Urinary bladder (tissue), 3 donors: ENCODE measurements at regions not wholly inside any gene's neighbourhood (a gene's known extent, or its start where the extent isn't known, plus 50 kb on each side); places are given as distances from the start of the nearest gene placed in this dataset.

Experiments
- DNase-seq: peaks from one replicate; pipeline ENCODE4 v3.0.0-alpha.2; 2015; ENCODE audit errors: extremely low spot score
- H3K27ac ChIP-seq: one replicate; pipeline ENCODE4 v1.5.1; 2013; ENCODE audit warnings: low read depth, mild to moderate bottlenecking, moderate library complexity
- H3K36me3 ChIP-seq: one replicate; pipeline ENCODE4 v1.6.1; 2013; ENCODE audit warnings: mild to moderate bottlenecking, moderate library complexity; ENCODE audit not compliant: insufficient read depth
- H3K4me1 ChIP-seq: one replicate; pipeline ENCODE4 v1.6.1; 2013; ENCODE audit warnings: mild to moderate bottlenecking, moderate library complexity; ENCODE audit not compliant: insufficient read depth
- H3K4me3 ChIP-seq: one replicate; pipeline ENCODE4 v1.5.1; 2013; ENCODE audit warnings: low read depth, low read length
- WGBS: extraction: QIAGEN DNeasy Blood & Tissue Kit; methylation state at CpG from one replicate; pipeline ENCODE4 v1.1.7; 2013; 5-methylcytosine and 5-hydroxymethylcytosine counted together
- donor health status: healthy with polysubstance abuse.
- donor health status: healthy.

DNA sequence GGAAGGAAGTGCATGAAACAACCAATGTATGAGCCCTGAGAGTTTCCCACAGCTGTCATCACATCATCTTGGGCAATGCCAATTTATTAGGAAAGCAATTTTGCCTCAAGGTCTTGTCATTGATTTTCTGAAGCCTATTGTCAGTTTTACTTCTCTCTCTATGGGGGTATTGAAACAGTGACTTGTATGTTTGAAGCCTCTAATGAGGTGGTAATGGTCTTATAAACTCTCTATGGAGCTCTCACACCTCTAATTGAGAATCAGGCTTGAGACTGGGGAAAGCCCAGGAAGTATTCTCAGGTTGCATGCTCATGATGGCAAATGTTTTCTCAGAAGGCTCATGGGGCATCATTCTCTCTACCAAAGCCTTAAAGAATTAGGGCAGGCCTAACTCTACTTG lies 308.2 kb upstream of the EMCN start:
- Histone ChIP-seq H3K4me3 (no peak overlapping the region), H3K36me3 (no peaks in the 10 kb centered on the region), H3K27ac (no peak overlapping the region), H3K4me1 (no peaks in the 10 kb centered on the region)
- DNase-seq, result no peak

DNA sequence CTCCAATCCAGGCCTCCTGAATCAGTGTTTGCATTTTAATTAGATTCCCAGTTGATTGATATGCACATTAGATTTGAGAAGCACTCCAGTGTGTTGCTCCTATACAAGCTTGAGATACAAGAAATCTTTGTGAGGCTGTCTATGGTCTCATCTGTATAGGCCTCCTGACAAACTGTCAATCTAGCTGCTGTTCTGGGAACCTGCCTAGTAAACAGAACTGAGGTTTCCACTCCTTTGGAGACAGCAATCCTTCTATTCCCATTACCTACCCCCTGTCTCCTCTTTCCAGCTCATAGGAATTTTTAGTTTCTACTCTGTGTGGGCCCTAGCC lies 306.1 kb upstream of the EMCN start:
- Histone ChIP-seq H3K4me1 (no peaks in the 10 kb centered on the region), H3K27ac (no peak overlapping the region), H3K4me3 (no peak overlapping the region), H3K36me3 (no peaks in the 10 kb centered on the region)
- no peak for DNase-seq

GRCh38 chr4:100823066-100823992 lies 305.5 kb upstream of the EMCN start:
- 86% methylated on average over 4 of the region's 4 CpGs for WGBS
- H3K4me3 ChIP-seq, result no peak overlapping the region
- H3K36me3 ChIP-seq, result no peaks in the 10 kb centered on the region
- DNase-seq, result no peak
- H3K4me1 ChIP-seq, result no peaks in the 10 kb centered on the region
- H3K27ac ChIP-seq, result no peak overlapping the region

- Histone ChIP-seq H3K4me1 (no peaks in the 10 kb centered on the region), H3K27ac (no peak overlapping the region), H3K36me3 (no peaks in the 10 kb centered on the region), H3K4me3 (no peak overlapping the region)
- WGBS, result 89% methylated on average over 3 of the region's 3 CpGs
- DNase-seq, result no peak
These were observed 302.4 kb upstream of the EMCN start for GRCh38 chr4:100820249-100820648.

DNA sequence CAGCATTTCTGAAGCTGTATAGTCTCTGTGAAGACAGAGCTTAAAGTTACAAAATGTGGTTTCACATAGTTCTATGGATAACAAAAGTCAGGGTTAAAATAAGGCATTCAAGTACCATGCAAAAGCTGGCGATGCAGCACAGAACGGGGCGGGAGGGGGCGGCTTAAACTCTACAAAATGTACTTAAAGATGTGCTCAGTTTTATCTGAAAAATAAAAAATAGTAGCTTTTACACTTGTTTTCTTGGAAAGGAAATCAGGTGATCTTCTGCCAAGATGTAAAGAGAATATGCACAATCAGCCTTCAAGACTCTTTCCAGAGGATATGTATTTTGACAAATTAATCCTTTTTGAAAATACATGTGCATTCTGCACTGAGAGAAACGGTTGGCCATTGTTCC lies 301.7 kb upstream of the EMCN start:
- Histone ChIP-seq H3K36me3 (no peaks in the 10 kb centered on the region), H3K4me3 (no peak overlapping the region), H3K27ac (no peak overlapping the region), H3K4me1 (no peaks in the 10 kb centered on the region)
- no peak for DNase-seq
- 57% methylated on average over 5 of the region's 5 CpGs for WGBS

- H3K27ac ChIP-seq, result no peak overlapping the region
- DNase-seq, result no peak
- no peak overlapping the region for H3K4me3 ChIP-seq
- no peaks in the 10 kb centered on the region for H3K4me1 ChIP-seq
- 56% methylated on average over 2 of the region's 2 CpGs for WGBS
- no peaks in the 10 kb centered on the region for H3K36me3 ChIP-seq
These were observed 298.7 kb upstream of the EMCN start for GRCh38 chr4:100816436-100817045.

DNA sequence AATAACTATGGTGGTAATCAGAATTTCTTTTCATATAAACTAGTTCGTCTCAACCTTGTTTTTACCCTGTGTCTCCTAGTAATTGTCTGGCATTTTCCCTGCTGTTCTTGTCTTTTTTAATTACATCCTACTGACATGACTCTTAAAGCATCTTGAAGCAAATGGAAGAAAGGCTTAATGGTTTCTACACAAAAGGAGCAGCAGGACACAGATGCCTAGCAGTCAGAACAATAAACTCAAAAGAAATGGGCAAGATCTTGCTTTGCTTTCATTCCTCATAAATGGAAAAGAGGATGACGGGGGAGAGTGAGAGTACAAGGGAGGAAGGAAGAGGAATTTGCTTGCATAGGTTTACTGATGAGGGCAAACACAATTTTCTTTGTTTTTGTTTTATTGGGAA lies 293.2 kb upstream of the EMCN start:
- DNase-seq, result no peak
- H3K4me3 ChIP-seq, result no peak overlapping the region
- WGBS, result 79% methylated on average over 2 of the region's 2 CpGs
- no peaks in the 10 kb centered on the region for H3K4me1 ChIP-seq
- no peak overlapping the region for H3K27ac ChIP-seq
- H3K36me3 ChIP-seq, result no peaks in the 10 kb centered on the region

- Histone ChIP-seq H3K36me3 (no peaks in the 10 kb centered on the region), H3K4me3 (no peak overlapping the region), H3K4me1 (no peaks in the 10 kb centered on the region), H3K27ac (no peak overlapping the region)
- DNase-seq, result no peak
- 71% methylated on average over 2 of the region's 2 CpGs for WGBS
These were observed 291.7 kb upstream of the EMCN start for GRCh38 chr4:100809506-100809905.

DNA sequence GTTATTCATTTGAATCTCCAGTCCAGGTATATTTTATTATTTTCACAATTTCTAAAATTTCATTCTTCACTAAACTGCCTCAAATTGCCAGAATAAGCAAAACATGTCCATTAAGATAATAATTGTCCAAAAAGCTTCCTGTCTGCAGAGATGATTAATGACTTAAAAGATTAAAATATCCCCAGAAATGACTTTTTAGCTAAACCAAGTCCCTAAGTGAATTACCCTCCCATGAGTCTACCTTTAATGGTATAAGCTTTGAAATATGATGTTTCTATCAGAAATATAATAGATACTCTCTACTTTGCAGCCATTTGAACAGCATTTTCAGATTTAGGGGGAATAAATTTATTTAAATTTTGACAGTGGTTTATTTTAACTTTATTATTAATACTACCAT lies 289.2 kb upstream of the EMCN start:
- H3K4me3 ChIP-seq, result no peak overlapping the region
- H3K4me1 ChIP-seq, result no peaks in the 10 kb centered on the region
- DNase-seq, result no peak
- no peak overlapping the region for H3K27ac ChIP-seq
- no peaks in the 10 kb centered on the region for H3K36me3 ChIP-seq

DNA sequence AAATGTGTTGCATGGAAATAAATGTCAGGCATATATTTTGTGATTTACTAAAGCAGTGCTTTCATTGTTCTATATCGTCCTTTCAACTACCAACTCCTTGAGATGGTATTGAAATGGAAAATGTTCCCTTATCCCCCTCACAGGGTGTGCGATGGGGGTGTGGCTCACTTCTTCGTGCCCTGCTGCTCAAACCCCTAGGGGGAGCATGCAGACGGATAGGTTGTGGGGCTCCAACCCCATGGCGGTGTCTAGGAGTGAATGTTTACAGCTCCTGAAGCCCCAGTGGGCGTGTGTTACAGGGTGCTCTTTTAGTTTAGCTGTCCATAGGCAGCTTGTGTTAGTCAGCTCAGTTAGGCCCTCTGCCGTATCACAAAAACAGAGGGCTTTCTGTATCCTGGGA lies 287.7 kb upstream of the EMCN start:
- no peaks in the 10 kb centered on the region for H3K4me1 ChIP-seq
- no peaks in the 10 kb centered on the region for H3K36me3 ChIP-seq
- H3K27ac ChIP-seq, result no peak overlapping the region
- H3K4me3 ChIP-seq, result no peak overlapping the region
- WGBS, result 85% methylated on average over 7 of the region's 7 CpGs
- no peak for DNase-seq

GRCh38 chr4:100804576-100805360 lies 286.9 kb upstream of the EMCN start:
- Histone ChIP-seq H3K27ac (no peak overlapping the region), H3K4me3 (no peak overlapping the region), H3K4me1 (no peaks in the 10 kb centered on the region), H3K36me3 (no peaks in the 10 kb centered on the region)
- DNase-seq, result no peak
- WGBS, result 84% methylated on average over 6 of the region's 6 CpGs

GRCh38 chr4:100803751-100804150 lies 285.9 kb upstream of the EMCN start:
- H3K4me3 ChIP-seq, result no peak overlapping the region
- 80% methylated on average over 2 of the region's 2 CpGs for WGBS
- no peaks in the 10 kb centered on the region for H3K4me1 ChIP-seq
- no peaks in the 10 kb centered on the region for H3K36me3 ChIP-seq
- no peak for DNase-seq
- no peak overlapping the region for H3K27ac ChIP-seq

GRCh38 chr4:100799761-100800539 lies 282.1 kb upstream of the EMCN start:
- no peak for DNase-seq
- H3K27ac ChIP-seq, result no peak overlapping the region
- no peaks in the 10 kb centered on the region for H3K36me3 ChIP-seq
- no peak overlapping the region for H3K4me3 ChIP-seq
- 86% methylated on average over 7 of the region's 7 CpGs for WGBS
- H3K4me1 ChIP-seq, result no peaks in the 10 kb centered on the region
